ENCODE measurements at regions not wholly inside any gene's neighbourhood (a gene's known extent, or its start where the extent isn't known, plus 50 kb on each side); places are given as distances from the start of the nearest gene placed in this dataset.

DNA sequence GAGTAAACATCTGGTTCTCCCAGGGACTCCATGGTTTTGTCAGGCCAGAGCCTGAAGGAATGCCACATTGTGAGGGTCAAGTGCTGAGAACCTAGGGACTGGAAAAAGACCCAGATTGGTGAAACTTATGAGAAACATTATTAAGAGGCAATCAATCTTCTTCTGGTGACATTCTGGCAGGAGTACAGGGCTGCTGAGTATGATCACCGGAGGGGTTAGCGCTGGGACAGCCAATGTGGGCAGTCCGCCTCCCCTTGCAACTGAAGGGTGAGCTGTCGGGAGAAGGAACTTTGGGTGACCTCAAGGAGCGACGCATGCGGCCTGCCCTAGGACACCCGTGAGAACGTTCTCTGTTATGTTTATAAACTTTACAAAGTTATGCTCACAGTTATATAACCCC lies 429.0 kb downstream of the LMO4 start:
- no peak overlapping the region for H3K14ac ChIP-seq (ENCODE audit: low read length)
- no peak overlapping the region for H3K4me3 ChIP-seq (ENCODE audit: low read length in 2 of 2)
- no peak overlapping the region for H2BK12ac ChIP-seq (ENCODE audit: low read length)
- H3K4me2 ChIP-seq (ENCODE audit: insufficient read depth, low read length, poor library complexity, severe bottlenecking) = no peak overlapping the region
- H3K9ac ChIP-seq (ENCODE audit: low read depth, low read length, poor library complexity) = no peak overlapping the region
- H2BK120ac ChIP-seq (ENCODE audit: low read depth, low read length) = no peak overlapping the region
- H3K18ac ChIP-seq (ENCODE audit: low read length) = no peak overlapping the region
- no peaks in the 10 kb centered on the region for H3K9me3 ChIP-seq (replicated peaks in 1 of 2; ENCODE audit: control insufficient read depth in 2 of 2, insufficient read depth in 1 of 2, low read depth in 1 of 2, low read length in 2 of 2)
- H2BK15ac ChIP-seq (ENCODE audit: low read length) = no peak overlapping the region
- no peak overlapping the region for H2AK5ac ChIP-seq (ENCODE audit: low read depth, low read length)
- H3K23ac ChIP-seq (ENCODE audit: low read depth, low read length, poor library complexity) = no peak overlapping the region
- H3K79me1 ChIP-seq (ENCODE audit: low read depth, low read length) = no peaks in the 10 kb centered on the region
- DNase-seq (ENCODE audit: low spot score) = no peak
- no peak overlapping the region for H4K91ac ChIP-seq (ENCODE audit: low read depth, low read length, poor library complexity)
- H3K27ac ChIP-seq (replicated peaks; ENCODE audit: low read length) = no peak overlapping the region
- no peak overlapping the region for H2AFZ ChIP-seq (ENCODE audit: low read length)
- no peaks in the 10 kb centered on the region for H3K27me3 ChIP-seq (ENCODE audit: control insufficient read depth in 3 of 3, insufficient read depth in 3 of 3, low read depth in 1 of 3, low read length in 3 of 3)
- no peak overlapping the region for H3K4ac ChIP-seq (ENCODE audit: low read length)
- H4K8ac ChIP-seq (ENCODE audit: low read depth, low read length) = no peak overlapping the region
- H2BK5ac ChIP-seq (ENCODE audit: low read length) = no peak overlapping the region
- no peaks in the 10 kb centered on the region for H3K36me3 ChIP-seq (replicated peaks in 1 of 2; ENCODE audit: control insufficient read depth in 2 of 2, insufficient read depth in 2 of 2, low read length in 2 of 2)
- no CpG with 5 or more reads among the region's 9 CpGs for WGBS, 2 donors (ENCODE audit: extremely low coverage in 2 of 2, insufficient read length in 2 of 2, insufficient replicate concordance in 1 of 2)
- no peaks in the 10 kb centered on the region for H3K4me1 ChIP-seq (ENCODE audit: control insufficient read depth in 2 of 2, insufficient read depth in 1 of 2, low read depth in 1 of 2, low read length in 2 of 2)

GRCh38 chr1:87759421-87760087 lies 430.9 kb downstream of the LMO4 start:
- Histone ChIP-seq H3K4me2 (ENCODE audit: insufficient read depth, low read length, poor library complexity, severe bottlenecking) (no peak overlapping the region), H4K91ac (ENCODE audit: low read depth, low read length, poor library complexity) (no peak overlapping the region), H3K18ac (ENCODE audit: low read length) (no peak overlapping the region), H3K27me3 (ENCODE audit: control insufficient read depth in 3 of 3, insufficient read depth in 3 of 3, low read depth in 1 of 3, low read length in 3 of 3) (no peaks in the 10 kb centered on the region), H3K36me3 (replicated peaks in 1 of 2; ENCODE audit: control insufficient read depth in 2 of 2, insufficient read depth in 2 of 2, low read length in 2 of 2) (no peaks in the 10 kb centered on the region), H3K23ac (ENCODE audit: low read depth, low read length, poor library complexity) (no peak overlapping the region), H3K14ac (ENCODE audit: low read length) (no peak overlapping the region), H3K4me3 (ENCODE audit: low read length in 2 of 2) (no peak overlapping the region), H3K27ac (replicated peaks; ENCODE audit: low read length) (no peak overlapping the region), H2AK5ac (ENCODE audit: low read depth, low read length) (no peak overlapping the region), H4K8ac (ENCODE audit: low read depth, low read length) (no peak overlapping the region), H3K4ac (ENCODE audit: low read length) (no peak overlapping the region), H3K9me3 (replicated peaks in 1 of 2; ENCODE audit: control insufficient read depth in 2 of 2, insufficient read depth in 1 of 2, low read depth in 1 of 2, low read length in 2 of 2) (no peaks in the 10 kb centered on the region), H2AFZ (ENCODE audit: low read length) (no peak overlapping the region), H2BK120ac (ENCODE audit: low read depth, low read length) (no peak overlapping the region), H3K79me1 (ENCODE audit: low read depth, low read length) (no peaks in the 10 kb centered on the region), H2BK15ac (ENCODE audit: low read length) (no peak overlapping the region), H3K9ac (ENCODE audit: low read depth, low read length, poor library complexity) (no peak overlapping the region), H2BK12ac (ENCODE audit: low read length) (no peak overlapping the region), H3K4me1 (ENCODE audit: control insufficient read depth in 2 of 2, insufficient read depth in 1 of 2, low read depth in 1 of 2, low read length in 2 of 2) (no peaks in the 10 kb centered on the region), H2BK5ac (ENCODE audit: low read length) (no peak overlapping the region)
- no peak for DNase-seq (ENCODE audit: low spot score)
- WGBS, 2 donors (ENCODE audit: extremely low coverage in 2 of 2, insufficient read length in 2 of 2, insufficient replicate concordance in 1 of 2) = no CpG with 5 or more reads among the region's 4 CpGs

DNA sequence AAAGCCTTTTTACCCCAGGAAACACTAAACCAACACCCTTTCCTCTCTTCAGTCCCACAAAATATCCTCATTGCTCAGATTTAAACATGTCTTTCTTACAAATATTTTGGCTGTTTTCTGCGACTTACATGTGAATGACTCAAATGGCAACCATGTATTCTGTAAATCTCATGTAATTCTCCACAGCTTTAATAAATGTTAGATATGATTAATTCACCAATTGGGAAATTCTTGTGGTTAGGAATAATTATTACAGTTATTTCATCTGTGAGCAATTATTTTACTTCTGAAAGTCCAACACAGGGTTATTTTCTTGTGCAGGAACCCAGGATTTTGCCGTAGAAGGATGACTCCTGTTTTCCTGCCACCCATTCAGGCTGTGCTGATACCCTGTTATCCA lies 431.5 kb downstream of the LMO4 start:
- no peak overlapping the region for H2BK12ac ChIP-seq (ENCODE audit: low read length)
- H3K4me2 ChIP-seq (ENCODE audit: insufficient read depth, low read length, poor library complexity, severe bottlenecking) = no peak overlapping the region
- no peak overlapping the region for H3K9ac ChIP-seq (ENCODE audit: low read depth, low read length, poor library complexity)
- no peaks in the 10 kb centered on the region for H3K27me3 ChIP-seq (ENCODE audit: control insufficient read depth in 3 of 3, insufficient read depth in 3 of 3, low read depth in 1 of 3, low read length in 3 of 3)
- peaks cover 0 to 1% of the 10 kb centered on the region in 2 donors for H3K4me1 ChIP-seq (ENCODE audit: control insufficient read depth in 2 of 2, insufficient read depth in 1 of 2, low read depth in 1 of 2, low read length in 2 of 2)
- H3K18ac ChIP-seq (ENCODE audit: low read length) = no peak overlapping the region
- DNase-seq (ENCODE audit: low spot score) = no peak
- H3K9me3 ChIP-seq (replicated peaks in 1 of 2; ENCODE audit: control insufficient read depth in 2 of 2, insufficient read depth in 1 of 2, low read depth in 1 of 2, low read length in 2 of 2) = no peaks in the 10 kb centered on the region
- WGBS, 2 donors (ENCODE audit: extremely low coverage in 2 of 2, insufficient read length in 2 of 2, insufficient replicate concordance in 1 of 2) = no CpG with 5 or more reads among the region's 2 CpGs
- no peaks in the 10 kb centered on the region for H3K36me3 ChIP-seq (replicated peaks in 1 of 2; ENCODE audit: control insufficient read depth in 2 of 2, insufficient read depth in 2 of 2, low read length in 2 of 2)
- H2AK5ac ChIP-seq (ENCODE audit: low read depth, low read length) = no peak overlapping the region
- H3K79me1 ChIP-seq (ENCODE audit: low read depth, low read length) = no peaks in the 10 kb centered on the region
- no peak overlapping the region for H3K23ac ChIP-seq (ENCODE audit: low read depth, low read length, poor library complexity)
- H2AFZ ChIP-seq (ENCODE audit: low read length) = no peak overlapping the region
- no peak overlapping the region for H3K4me3 ChIP-seq (ENCODE audit: low read length in 2 of 2)
- H2BK15ac ChIP-seq (ENCODE audit: low read length) = no peak overlapping the region
- H4K91ac ChIP-seq (ENCODE audit: low read depth, low read length, poor library complexity) = no peak overlapping the region
- H2BK5ac ChIP-seq (ENCODE audit: low read length) = no peak overlapping the region
- H3K27ac ChIP-seq (replicated peaks; ENCODE audit: low read length) = no peak overlapping the region
- no peak overlapping the region for H2BK120ac ChIP-seq (ENCODE audit: low read depth, low read length)
- no peak overlapping the region for H3K4ac ChIP-seq (ENCODE audit: low read length)
- no peak overlapping the region for H3K14ac ChIP-seq (ENCODE audit: low read length)
- no peak overlapping the region for H4K8ac ChIP-seq (ENCODE audit: low read depth, low read length)

DNA sequence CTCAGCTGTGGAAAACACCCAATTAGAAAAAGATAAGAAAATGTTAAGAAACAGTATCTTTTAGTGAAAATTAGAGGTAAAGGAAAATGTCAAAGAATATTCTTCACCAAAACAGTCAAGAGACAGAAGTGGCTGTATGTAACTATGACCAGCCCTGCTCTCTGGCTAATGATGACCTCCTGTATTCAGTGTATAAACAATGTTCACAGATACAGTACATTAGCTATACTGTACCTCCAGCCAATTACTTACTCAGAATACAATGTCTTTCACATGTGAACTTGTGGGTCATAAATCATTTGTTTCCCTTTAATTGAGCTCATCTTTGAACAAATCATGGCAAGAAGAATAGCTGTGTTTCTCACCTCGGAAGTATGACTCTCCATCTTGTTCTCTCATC lies 432.0 kb downstream of the LMO4 start:
- H2BK5ac ChIP-seq (ENCODE audit: low read length) = no peak overlapping the region
- peaks cover 0 to 1% of the 10 kb centered on the region in 2 donors for H3K4me1 ChIP-seq (ENCODE audit: control insufficient read depth in 2 of 2, insufficient read depth in 1 of 2, low read depth in 1 of 2, low read length in 2 of 2)
- H3K79me1 ChIP-seq (ENCODE audit: low read depth, low read length) = no peaks in the 10 kb centered on the region
- no peaks in the 10 kb centered on the region for H3K36me3 ChIP-seq (replicated peaks in 1 of 2; ENCODE audit: control insufficient read depth in 2 of 2, insufficient read depth in 2 of 2, low read length in 2 of 2)
- H3K4me3 ChIP-seq (ENCODE audit: low read length in 2 of 2) = no peak overlapping the region
- H2BK120ac ChIP-seq (ENCODE audit: low read depth, low read length) = no peak overlapping the region
- no peak overlapping the region for H4K8ac ChIP-seq (ENCODE audit: low read depth, low read length)
- H3K9ac ChIP-seq (ENCODE audit: low read depth, low read length, poor library complexity) = no peak overlapping the region
- DNase-seq (ENCODE audit: low spot score) = no peak
- H3K14ac ChIP-seq (ENCODE audit: low read length) = no peak overlapping the region
- H2AFZ ChIP-seq (ENCODE audit: low read length) = no peak overlapping the region
- no peak overlapping the region for H3K23ac ChIP-seq (ENCODE audit: low read depth, low read length, poor library complexity)
- no peak overlapping the region for H3K18ac ChIP-seq (ENCODE audit: low read length)
- no peak overlapping the region for H2BK12ac ChIP-seq (ENCODE audit: low read length)
- H3K4me2 ChIP-seq (ENCODE audit: insufficient read depth, low read length, poor library complexity, severe bottlenecking) = no peak overlapping the region
- no CpG with 5 or more reads among the region's 1 CpG for WGBS, 2 donors (ENCODE audit: extremely low coverage in 2 of 2, insufficient read length in 2 of 2, insufficient replicate concordance in 1 of 2)
- H2AK5ac ChIP-seq (ENCODE audit: low read depth, low read length) = no peak overlapping the region
- no peak overlapping the region for H3K27ac ChIP-seq (replicated peaks; ENCODE audit: low read length)
- H2BK15ac ChIP-seq (ENCODE audit: low read length) = no peak overlapping the region
- no peak overlapping the region for H3K4ac ChIP-seq (ENCODE audit: low read length)
- no peak overlapping the region for H4K91ac ChIP-seq (ENCODE audit: low read depth, low read length, poor library complexity)
- H3K9me3 ChIP-seq (replicated peaks in 1 of 2; ENCODE audit: control insufficient read depth in 2 of 2, insufficient read depth in 1 of 2, low read depth in 1 of 2, low read length in 2 of 2) = no peaks in the 10 kb centered on the region
- H3K27me3 ChIP-seq (ENCODE audit: control insufficient read depth in 3 of 3, insufficient read depth in 3 of 3, low read depth in 1 of 3, low read length in 3 of 3) = no peaks in the 10 kb centered on the region
